ENCODE measurements at regions not wholly inside any gene's neighbourhood (a gene's known extent, or its start where the extent isn't known, plus 50 kb on each side); places are given as distances from the start of the nearest gene placed in this dataset.

- Histone ChIP-seq H3K27ac (ENCODE audit: insufficient read length, low read depth, low read length) (no peak overlapping the region), H3K79me2 (ENCODE audit: insufficient read depth, low read length) (peaks cover 18% of the 10 kb centered on the region; the same call in 1 of the 2 replicates), H3K4ac (ENCODE audit: low read depth, low read length) (no peak overlapping the region), H4K20me1 (ENCODE audit: control insufficient read depth, insufficient read depth, insufficient read length) (no peaks in the 10 kb centered on the region), H4K5ac (ENCODE audit: insufficient read length, low read depth, low read length) (no peak overlapping the region), H2BK120ac (ENCODE audit: low read depth, low read length, poor library complexity, severe bottlenecking) (no peak overlapping the region), H2BK20ac (ENCODE audit: low read depth, low read length, poor library complexity, severe bottlenecking) (no peak overlapping the region), H3K18ac (ENCODE audit: insufficient read length, low read depth, low read length) (no peak overlapping the region), H2AFZ (ENCODE audit: low read length) (no peak overlapping the region), H2BK12ac (ENCODE audit: insufficient read length, low read depth, low read length) (no peak overlapping the region), H3K23me2 (ENCODE audit: insufficient read length, low read depth, low read length, poor library complexity, severe bottlenecking) (no peaks in the 10 kb centered on the region), H3K14ac (ENCODE audit: insufficient read depth, low read length) (no peak overlapping the region), H3K9me3 (ENCODE audit: control insufficient read depth, low read depth, low read length) (no peaks in the 10 kb centered on the region), H3K9ac (ENCODE audit: extremely low read depth, insufficient read length, low read length) (no peak overlapping the region), H2AK5ac (ENCODE audit: insufficient read length, low read length) (no peak overlapping the region), H2BK5ac (ENCODE audit: insufficient read length, low read length) (no peak overlapping the region), H3T11ph (ENCODE audit: low read length) (no peak overlapping the region), H3K23ac (ENCODE audit: insufficient read length, low read depth, low read length) (no peak overlapping the region), H3K27me3 (ENCODE audit: insufficient read depth, low read length) (no peaks in the 10 kb centered on the region), H3K79me1 (ENCODE audit: insufficient read depth, low read depth, low read length, poor library complexity, severe bottlenecking) (peaks cover 6% of the 10 kb centered on the region), H4K91ac (ENCODE audit: insufficient read length, low read depth, low read length) (no peak overlapping the region), H3K56ac (ENCODE audit: insufficient read length, low read depth, low read length) (no peak overlapping the region), H3K4me2 (ENCODE audit: insufficient read depth, insufficient read length, low read length) (no peak overlapping the region), H3K4me1 (ENCODE audit: insufficient read depth, low read length) (peaks cover 32% of the 10 kb centered on the region), H4K8ac (replicated peaks; ENCODE audit: insufficient read length, low read depth, low read length) (no peak overlapping the region), H2BK15ac (ENCODE audit: low read depth, low read length) (no peak overlapping the region)
- WGBS (ENCODE audit: extremely low coverage, insufficient read length, low lambda C conversion rate), result no CpG with 5 or more reads among the region's 2 CpGs
- Mint-ChIP-seq H3K27me3 (ENCODE audit: low read depth) (no peaks in the 10 kb centered on the region), H3K36me3 (ENCODE audit: insufficient read depth in 1 of 3, low read depth in 3 of 3) (peaks cover 46 to 85% (median 71%) of the 10 kb centered on the region in 3 experiments), H3K9me3 (peaks cover 30% of the 10 kb centered on the region in 2 experiments), H3K27ac (peak overlapping the region; percentile 45 to 82 (median 46); a peak in 5 of 7 replicates), H3K4me3 (peak overlapping the region in 1 of 2 experiments; percentile 63; a peak in 2 of 5 replicates), H3K4me1 (peaks cover 47 to 86% of the 10 kb centered on the region in 2 experiments)
- DNase-seq, result no peak
- TF ChIP-seq CTCF (conservative IDR thresholded peaks at IDR 0.05), result no peak
These were observed 495.6 kb downstream of the SIPA1L2 start for GRCh38 chr1:232134365-232134764.
